ENCODE measurements at regions not wholly inside any gene's neighbourhood (a gene's known extent, or its start where the extent isn't known, plus 50 kb on each side); places are given as distances from the start of the nearest gene placed in this dataset.

- TF ChIP-seq, protein P1, sequence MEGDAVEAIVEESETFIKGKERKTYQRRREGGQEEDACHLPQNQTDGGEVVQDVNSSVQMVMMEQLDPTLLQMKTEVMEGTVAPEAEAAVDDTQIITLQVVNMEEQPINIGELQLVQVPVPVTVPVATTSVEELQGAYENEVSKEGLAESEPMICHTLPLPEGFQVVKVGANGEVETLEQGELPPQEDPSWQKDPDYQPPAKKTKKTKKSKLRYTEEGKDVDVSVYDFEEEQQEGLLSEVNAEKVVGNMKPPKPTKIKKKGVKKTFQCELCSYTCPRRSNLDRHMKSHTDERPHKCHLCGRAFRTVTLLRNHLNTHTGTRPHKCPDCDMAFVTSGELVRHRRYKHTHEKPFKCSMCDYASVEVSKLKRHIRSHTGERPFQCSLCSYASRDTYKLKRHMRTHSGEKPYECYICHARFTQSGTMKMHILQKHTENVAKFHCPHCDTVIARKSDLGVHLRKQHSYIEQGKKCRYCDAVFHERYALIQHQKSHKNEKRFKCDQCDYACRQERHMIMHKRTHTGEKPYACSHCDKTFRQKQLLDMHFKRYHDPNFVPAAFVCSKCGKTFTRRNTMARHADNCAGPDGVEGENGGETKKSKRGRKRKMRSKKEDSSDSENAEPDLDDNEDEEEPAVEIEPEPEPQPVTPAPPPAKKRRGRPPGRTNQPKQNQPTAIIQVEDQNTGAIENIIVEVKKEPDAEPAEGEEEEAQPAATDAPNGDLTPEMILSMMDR (conservative IDR thresholded peaks at IDR 0.05; ENCODE audit: low read depth, low read length), result no peak
- no peak overlapping the region for H3K4me3 ChIP-seq (ENCODE audit: low read depth, low read length)
- no peak for DNase-seq (ENCODE audit: low read depth)
Measured at GRCh38 chr17:33667671-33668070, 374.6 kb upstream of the ASIC2 start.

GRCh38 chr17:33668516-33668915 lies 375.4 kb upstream of the ASIC2 start:
- no peak overlapping the region for H3K4me3 ChIP-seq (ENCODE audit: low read depth, low read length)
- DNase-seq (ENCODE audit: low read depth), result no peak
- TF ChIP-seq, protein P1 (conservative IDR thresholded peaks at IDR 0.05; ENCODE audit: low read depth, low read length), result no peak

GRCh38 chr17:33671491-33671890 lies 378.4 kb upstream of the ASIC2 start:
- no peak for DNase-seq (ENCODE audit: low read depth)
- no peak overlapping the region for H3K4me3 ChIP-seq (ENCODE audit: low read depth, low read length)
- TF ChIP-seq, protein P1 (conservative IDR thresholded peaks at IDR 0.05; ENCODE audit: low read depth, low read length), result no peak

DNA sequence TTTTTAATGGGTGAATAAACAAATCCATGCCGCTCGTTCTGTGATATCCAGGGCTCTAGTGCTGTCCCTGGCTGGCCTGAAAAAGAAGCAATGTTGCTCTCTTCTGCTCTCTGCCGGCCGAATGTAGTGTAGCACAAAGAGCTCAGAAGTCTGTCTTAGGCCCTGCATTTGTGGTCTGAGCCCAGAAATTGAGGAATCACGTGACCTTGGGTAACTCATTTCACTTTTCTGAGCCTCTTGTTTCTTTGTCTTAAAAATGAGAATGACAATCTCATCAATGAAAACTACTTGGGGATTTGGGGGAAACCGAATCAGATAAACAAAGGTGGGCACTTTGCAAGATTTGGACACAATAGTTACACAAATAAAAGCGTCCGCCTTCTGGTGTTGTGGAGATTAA lies 381.6 kb upstream of the ASIC2 start:
- TF ChIP-seq, protein P1 (conservative IDR thresholded peaks at IDR 0.05; ENCODE audit: low read depth, low read length), result peak; percentile 75
- no peak overlapping the region for H3K4me3 ChIP-seq (ENCODE audit: low read depth, low read length)
- peak; percentile 63 for DNase-seq (ENCODE audit: low read depth)

DNA sequence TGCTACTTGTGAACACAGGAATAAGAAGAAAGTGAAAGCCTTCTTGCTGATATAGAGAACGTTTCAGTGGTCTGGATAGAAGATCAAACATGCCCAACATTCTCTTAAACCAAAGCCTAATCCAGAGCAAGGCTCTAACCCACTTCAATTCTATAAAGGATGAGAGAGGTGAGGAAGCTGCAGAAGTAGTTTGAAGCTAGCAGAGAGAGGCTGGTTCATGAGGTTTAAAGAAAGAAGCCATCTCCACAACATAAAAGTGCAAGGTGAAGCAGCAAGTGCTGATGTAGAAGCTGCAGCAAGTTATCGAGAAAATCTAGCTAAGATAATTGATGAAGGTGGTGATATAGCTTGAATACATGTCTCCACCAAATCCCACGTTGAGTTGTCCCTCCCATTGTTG lies 383.3 kb upstream of the ASIC2 start:
- H3K4me3 ChIP-seq (ENCODE audit: low read depth, low read length), result no peak overlapping the region
- TF ChIP-seq, protein P1 (conservative IDR thresholded peaks at IDR 0.05; ENCODE audit: low read depth, low read length), result no peak
- no peak for DNase-seq (ENCODE audit: low read depth)

DNA sequence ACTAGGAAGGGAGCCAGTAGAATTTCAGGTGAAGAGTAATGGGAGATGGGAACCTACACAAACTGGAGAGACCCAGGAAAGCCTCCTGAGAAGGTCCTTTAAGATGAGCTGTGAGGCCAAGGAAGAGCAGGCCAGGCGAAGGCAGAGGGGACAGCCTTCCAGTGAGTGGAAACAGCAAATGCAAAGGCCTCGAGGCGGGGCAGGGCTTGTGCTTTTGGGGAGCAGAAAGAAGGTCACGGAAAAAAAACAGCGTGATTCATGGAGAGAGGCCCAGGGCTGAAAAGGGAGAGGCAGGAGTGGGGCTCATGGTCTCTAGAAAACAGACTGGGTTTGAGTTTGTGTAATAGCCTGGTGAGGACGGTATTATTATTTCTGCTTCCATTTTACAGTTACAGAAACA lies 386.5 kb upstream of the ASIC2 start:
- H3K4me3 ChIP-seq (ENCODE audit: low read depth, low read length), result no peak overlapping the region
- TF ChIP-seq, protein P1 (conservative IDR thresholded peaks at IDR 0.05; ENCODE audit: low read depth, low read length), result no peak
- DNase-seq (ENCODE audit: low read depth), result no peak

DNA sequence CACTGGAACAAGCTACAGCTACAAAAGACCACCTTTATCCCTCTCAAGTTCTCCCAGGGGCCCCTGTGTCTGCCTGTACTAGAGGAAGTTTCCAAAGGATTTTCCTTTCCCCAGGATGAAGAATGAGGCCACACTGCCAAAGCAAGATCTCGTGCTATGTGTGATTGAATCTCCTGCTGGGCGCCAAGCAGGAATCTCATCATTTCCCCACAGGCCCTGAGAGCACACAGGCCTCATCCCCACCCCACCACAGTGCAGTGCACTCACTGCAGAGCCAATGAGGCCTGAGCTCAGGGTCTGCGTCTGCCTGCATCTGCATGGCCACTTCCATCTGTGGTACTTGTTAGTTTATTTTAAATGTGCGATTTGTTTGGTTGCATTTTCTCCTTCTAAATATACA lies 387.4 kb upstream of the ASIC2 start:
- no peak for DNase-seq (ENCODE audit: low read depth)
- no peak overlapping the region for H3K4me3 ChIP-seq (ENCODE audit: low read depth, low read length)
- TF ChIP-seq, protein P1 (conservative IDR thresholded peaks at IDR 0.05; ENCODE audit: low read depth, low read length), result no peak
